ENCODE measurements at regions not wholly inside any gene's neighbourhood (a gene's known extent, or its start where the extent isn't known, plus 50 kb on each side); places are given as distances from the start of the nearest gene placed in this dataset.

GRCh38 chr4:96227515-96227914 lies 387.6 kb downstream of the PDHA2 start:
- Mint-ChIP-seq H3K9me3 (no peaks in the 10 kb centered on the region), H3K27ac (no peak overlapping the region), H3K4me3 (no peak overlapping the region), H3K4me1 (no peaks in the 10 kb centered on the region), H3K27me3 (no peaks in the 10 kb centered on the region), H3K36me3 (no peaks in the 10 kb centered on the region)
- no peak for DNase-seq
- CTCF ChIA-PET: no interaction called here

- Mint-ChIP-seq H3K9me3 (no peaks in the 10 kb centered on the region), H3K4me3 (no peak overlapping the region), H3K27ac (no peak overlapping the region), H3K27me3 (no peaks in the 10 kb centered on the region), H3K36me3 (no peaks in the 10 kb centered on the region), H3K4me1 (no peaks in the 10 kb centered on the region)
- no peak for DNase-seq
- CTCF ChIA-PET: no interaction called here
These were observed 388.6 kb downstream of the PDHA2 start for GRCh38 chr4:96228463-96228862.

- no peaks in the 10 kb centered on the region for H3K27me3 Mint-ChIP-seq
- no peak overlapping the region for H3K27ac Mint-ChIP-seq
- CTCF ChIA-PET: no interaction called here
- DNase-seq: no peak
- no peaks in the 10 kb centered on the region for H3K4me1 Mint-ChIP-seq
- no peaks in the 10 kb centered on the region for H3K9me3 Mint-ChIP-seq
- H3K36me3 Mint-ChIP-seq: no peaks in the 10 kb centered on the region
- no peak overlapping the region for H3K4me3 Mint-ChIP-seq
These were observed 400.1 kb downstream of the PDHA2 start for GRCh38 chr4:96240041-96240440.

- Mint-ChIP-seq H3K9me3 (no peaks in the 10 kb centered on the region), H3K4me3 (no peak overlapping the region), H3K36me3 (no peaks in the 10 kb centered on the region), H3K27me3 (no peaks in the 10 kb centered on the region), H3K27ac (no peak overlapping the region), H3K4me1 (no peaks in the 10 kb centered on the region)
- CTCF ChIA-PET: no interaction called here
- DNase-seq: no peak
These were observed 401.9 kb downstream of the PDHA2 start for GRCh38 chr4:96241819-96242218.

- Mint-ChIP-seq H3K36me3 (no peaks in the 10 kb centered on the region), H3K9me3 (no peaks in the 10 kb centered on the region), H3K27me3 (no peaks in the 10 kb centered on the region), H3K27ac (no peak overlapping the region), H3K4me3 (no peak overlapping the region), H3K4me1 (no peaks in the 10 kb centered on the region)
- CTCF ChIA-PET: no interaction called here
- DNase-seq: no peak
These were observed 407.2 kb downstream of the PDHA2 start for GRCh38 chr4:96247096-96247495.

GRCh38 chr4:96248225-96248624 lies 408.3 kb downstream of the PDHA2 start:
- CTCF ChIA-PET: no interaction called here
- no peaks in the 10 kb centered on the region for H3K27me3 Mint-ChIP-seq
- H3K4me3 Mint-ChIP-seq: no peak overlapping the region
- H3K36me3 Mint-ChIP-seq: no peaks in the 10 kb centered on the region
- no peaks in the 10 kb centered on the region for H3K9me3 Mint-ChIP-seq
- no peaks in the 10 kb centered on the region for H3K4me1 Mint-ChIP-seq
- DNase-seq: no peak
- H3K27ac Mint-ChIP-seq: no peak overlapping the region

GRCh38 chr4:96260064-96260682 lies 420.3 kb downstream of the PDHA2 start:
- Mint-ChIP-seq H3K36me3 (no peaks in the 10 kb centered on the region), H3K9me3 (no peaks in the 10 kb centered on the region), H3K4me1 (no peaks in the 10 kb centered on the region), H3K27ac (no peak overlapping the region), H3K4me3 (no peak overlapping the region), H3K27me3 (no peaks in the 10 kb centered on the region)
- DNase-seq: no peak
- CTCF ChIA-PET: no interaction called here

GRCh38 chr4:96262057-96262456 lies 422.2 kb downstream of the PDHA2 start:
- H3K4me1 Mint-ChIP-seq: no peaks in the 10 kb centered on the region
- no peak overlapping the region for H3K27ac Mint-ChIP-seq
- H3K4me3 Mint-ChIP-seq: no peak overlapping the region
- no peaks in the 10 kb centered on the region for H3K9me3 Mint-ChIP-seq
- no peak for DNase-seq
- CTCF ChIA-PET: no interaction called here
- no peaks in the 10 kb centered on the region for H3K27me3 Mint-ChIP-seq
- no peaks in the 10 kb centered on the region for H3K36me3 Mint-ChIP-seq

GRCh38 chr4:96263291-96263690 lies 423.4 kb downstream of the PDHA2 start:
- Mint-ChIP-seq H3K4me1 (no peaks in the 10 kb centered on the region), H3K36me3 (no peaks in the 10 kb centered on the region), H3K27ac (no peak overlapping the region), H3K27me3 (no peaks in the 10 kb centered on the region), H3K4me3 (no peak overlapping the region), H3K9me3 (no peaks in the 10 kb centered on the region)
- no peak for DNase-seq
- CTCF ChIA-PET: no interaction called here

- Mint-ChIP-seq H3K4me1 (no peaks in the 10 kb centered on the region), H3K4me3 (no peak overlapping the region), H3K9me3 (no peaks in the 10 kb centered on the region), H3K27ac (no peak overlapping the region), H3K27me3 (no peaks in the 10 kb centered on the region), H3K36me3 (no peaks in the 10 kb centered on the region)
- CTCF ChIA-PET: no interaction called here
- DNase-seq: no peak
These were observed 425.1 kb downstream of the PDHA2 start for GRCh38 chr4:96264941-96265463.

- H3K27me3 Mint-ChIP-seq: no peaks in the 10 kb centered on the region
- H3K4me3 Mint-ChIP-seq: no peak overlapping the region
- CTCF ChIA-PET: no interaction called here
- DNase-seq: no peak
- H3K9me3 Mint-ChIP-seq: no peaks in the 10 kb centered on the region
- H3K27ac Mint-ChIP-seq: no peak overlapping the region
- H3K4me1 Mint-ChIP-seq: no peaks in the 10 kb centered on the region
- H3K36me3 Mint-ChIP-seq: no peaks in the 10 kb centered on the region
These were observed 453.9 kb downstream of the PDHA2 start for GRCh38 chr4:96293806-96294205.

GRCh38 chr4:96295143-96295741 lies 455.3 kb downstream of the PDHA2 start:
- no peaks in the 10 kb centered on the region for H3K9me3 Mint-ChIP-seq
- CTCF ChIA-PET: no interaction called here

GRCh38 chr4:96301715-96302114 lies 461.8 kb downstream of the PDHA2 start:
- no peaks in the 10 kb centered on the region for H3K36me3 Mint-ChIP-seq
- no peak overlapping the region for H3K27ac Mint-ChIP-seq

More at GRCh38 chr4:96295143-96295741, 455.3 kb downstream of the PDHA2 start:
- DNase-seq: no peak
- Mint-ChIP-seq H3K27me3 (no peaks in the 10 kb centered on the region), H3K4me3 (no peak overlapping the region), H3K4me1 (no peaks in the 10 kb centered on the region), H3K36me3 (no peaks in the 10 kb centered on the region), H3K27ac (no peak overlapping the region)

GRCh38 chr4:96305030-96305429 lies 465.1 kb downstream of the PDHA2 start:
- Mint-ChIP-seq H3K4me1 (no peaks in the 10 kb centered on the region), H3K4me3 (no peak overlapping the region), H3K27ac (no peak overlapping the region), H3K27me3 (no peaks in the 10 kb centered on the region), H3K9me3 (peaks cover 2% of the 10 kb centered on the region), H3K36me3 (no peaks in the 10 kb centered on the region)
- DNase-seq: no peak
- CTCF ChIA-PET: no interaction called here

More at GRCh38 chr4:96301715-96302114, 461.8 kb downstream of the PDHA2 start:
- H3K4me1 Mint-ChIP-seq: no peaks in the 10 kb centered on the region
- no peaks in the 10 kb centered on the region for H3K9me3 Mint-ChIP-seq
- no peaks in the 10 kb centered on the region for H3K27me3 Mint-ChIP-seq
- CTCF ChIA-PET: no interaction called here
- no peak overlapping the region for H3K4me3 Mint-ChIP-seq
- no peak for DNase-seq

- CTCF ChIA-PET: no interaction called here
- Mint-ChIP-seq H3K4me3 (no peak overlapping the region), H3K27me3 (no peaks in the 10 kb centered on the region), H3K4me1 (no peaks in the 10 kb centered on the region), H3K27ac (no peak overlapping the region), H3K9me3 (peaks cover 2% of the 10 kb centered on the region), H3K36me3 (no peaks in the 10 kb centered on the region)
- no peak for DNase-seq
These were observed 472.3 kb downstream of the PDHA2 start for GRCh38 chr4:96312046-96312685.
